ENCODE measurements at regions not wholly inside any gene's neighbourhood (a gene's known extent, or its start where the extent isn't known, plus 50 kb on each side); places are given as distances from the start of the nearest gene placed in this dataset.

- no peak overlapping the region for H3K9ac ChIP-seq (ENCODE audit: low read depth, low read length)
- H3K4me3 ChIP-seq (ENCODE audit: low read depth, low read length): no peak overlapping the region
- no peaks in the 10 kb centered on the region for H3K36me3 ChIP-seq (ENCODE audit: control insufficient read depth, insufficient read depth, low read length)
- no peaks in the 10 kb centered on the region for H3K4me1 ChIP-seq (ENCODE audit: control insufficient read depth, insufficient read depth, low read length)
- no peak overlapping the region for H3K27ac ChIP-seq (ENCODE audit: low read depth, low read length)
- H3K9me3 ChIP-seq (ENCODE audit: control insufficient read depth, insufficient read depth, low read length): peaks cover 10% of the 10 kb centered on the region; the same call in 1 of the 2 replicates
- no peaks in the 10 kb centered on the region for H3K27me3 ChIP-seq (ENCODE audit: control insufficient read depth, insufficient read depth, low read length)
Measured at GRCh38 chr17:5785338-5785737, 201.0 kb upstream of the NLRP1 start.

DNA sequence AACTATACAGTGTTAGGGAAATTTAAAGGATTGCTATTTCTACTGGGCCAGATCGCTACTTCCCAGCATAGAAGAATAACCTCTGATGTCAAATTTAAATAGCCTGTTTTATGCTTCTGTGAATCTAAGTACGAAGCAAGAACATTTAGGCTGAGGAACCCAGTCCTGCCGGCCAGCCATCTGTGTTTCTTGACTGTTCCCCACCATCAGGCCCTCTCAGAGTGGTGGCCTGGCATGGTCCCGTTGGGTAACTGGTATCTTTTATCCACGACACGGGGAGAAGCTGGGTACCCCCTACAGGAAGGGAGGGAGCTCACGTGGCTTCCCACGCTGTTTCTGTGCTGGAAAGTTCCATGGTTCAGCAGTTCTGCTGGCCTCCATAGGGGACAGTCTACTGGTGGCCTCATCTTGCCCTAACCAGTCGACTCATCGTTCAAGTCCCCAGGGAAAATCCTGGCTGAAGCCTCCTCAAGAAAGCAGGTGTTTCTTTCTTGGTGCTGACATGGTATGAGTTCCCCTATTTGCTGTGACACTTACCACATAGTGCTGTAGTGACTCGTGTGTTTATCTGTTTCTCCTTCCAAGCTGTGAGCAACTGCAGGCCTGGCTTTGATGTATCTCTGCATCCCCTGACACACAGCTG, 201.7 kb upstream of the NLRP1 start:
- no peak overlapping the region for H3K4me3 ChIP-seq (ENCODE audit: low read depth, low read length)
- H3K9me3 ChIP-seq (ENCODE audit: control insufficient read depth, insufficient read depth, low read length): peaks cover 10% of the 10 kb centered on the region; the same call in 1 of the 2 replicates
- no peaks in the 10 kb centered on the region for H3K36me3 ChIP-seq (ENCODE audit: control insufficient read depth, insufficient read depth, low read length)
- no peaks in the 10 kb centered on the region for H3K4me1 ChIP-seq (ENCODE audit: control insufficient read depth, insufficient read depth, low read length)
- H3K27me3 ChIP-seq (ENCODE audit: control insufficient read depth, insufficient read depth, low read length): no peaks in the 10 kb centered on the region
- no peak overlapping the region for H3K9ac ChIP-seq (ENCODE audit: low read depth, low read length)
- H3K27ac ChIP-seq (ENCODE audit: low read depth, low read length): no peak overlapping the region

GRCh38 chr17:5786510-5786875, 202.2 kb upstream of the NLRP1 start:
- Histone ChIP-seq H3K27ac (ENCODE audit: low read depth, low read length) (no peak overlapping the region), H3K4me3 (ENCODE audit: low read depth, low read length) (no peak overlapping the region), H3K9ac (ENCODE audit: low read depth, low read length) (no peak overlapping the region), H3K27me3 (ENCODE audit: control insufficient read depth, insufficient read depth, low read length) (no peaks in the 10 kb centered on the region), H3K9me3 (ENCODE audit: control insufficient read depth, insufficient read depth, low read length) (peaks cover 10% of the 10 kb centered on the region; the same call in 1 of the 2 replicates), H3K4me1 (ENCODE audit: control insufficient read depth, insufficient read depth, low read length) (no peaks in the 10 kb centered on the region), H3K36me3 (ENCODE audit: control insufficient read depth, insufficient read depth, low read length) (no peaks in the 10 kb centered on the region)

- no peak overlapping the region for H3K9ac ChIP-seq (ENCODE audit: low read depth, low read length)
- H3K27me3 ChIP-seq (ENCODE audit: control insufficient read depth, insufficient read depth, low read length): no peaks in the 10 kb centered on the region
- no peak overlapping the region for H3K27ac ChIP-seq (ENCODE audit: low read depth, low read length)
- no peaks in the 10 kb centered on the region for H3K36me3 ChIP-seq (ENCODE audit: control insufficient read depth, insufficient read depth, low read length)
- H3K9me3 ChIP-seq (ENCODE audit: control insufficient read depth, insufficient read depth, low read length): peaks cover 19% of the 10 kb centered on the region
- no peaks in the 10 kb centered on the region for H3K4me1 ChIP-seq (ENCODE audit: control insufficient read depth, insufficient read depth, low read length)
- H3K4me3 ChIP-seq (ENCODE audit: low read depth, low read length): no peak overlapping the region
Measured at GRCh38 chr17:5788266-5788900, 204.1 kb upstream of the NLRP1 start.

GRCh38 chr17:5789528-5789927, 205.2 kb upstream of the NLRP1 start:
- H3K9ac ChIP-seq (ENCODE audit: low read depth, low read length): no peak overlapping the region
- no peaks in the 10 kb centered on the region for H3K4me1 ChIP-seq (ENCODE audit: control insufficient read depth, insufficient read depth, low read length)
- no peak overlapping the region for H3K27ac ChIP-seq (ENCODE audit: low read depth, low read length)
- no peaks in the 10 kb centered on the region for H3K27me3 ChIP-seq (ENCODE audit: control insufficient read depth, insufficient read depth, low read length)
- H3K36me3 ChIP-seq (ENCODE audit: control insufficient read depth, insufficient read depth, low read length): no peaks in the 10 kb centered on the region
- H3K4me3 ChIP-seq (ENCODE audit: low read depth, low read length): no peak overlapping the region
- peaks cover 13% of the 10 kb centered on the region for H3K9me3 ChIP-seq (ENCODE audit: control insufficient read depth, insufficient read depth, low read length)

DNA sequence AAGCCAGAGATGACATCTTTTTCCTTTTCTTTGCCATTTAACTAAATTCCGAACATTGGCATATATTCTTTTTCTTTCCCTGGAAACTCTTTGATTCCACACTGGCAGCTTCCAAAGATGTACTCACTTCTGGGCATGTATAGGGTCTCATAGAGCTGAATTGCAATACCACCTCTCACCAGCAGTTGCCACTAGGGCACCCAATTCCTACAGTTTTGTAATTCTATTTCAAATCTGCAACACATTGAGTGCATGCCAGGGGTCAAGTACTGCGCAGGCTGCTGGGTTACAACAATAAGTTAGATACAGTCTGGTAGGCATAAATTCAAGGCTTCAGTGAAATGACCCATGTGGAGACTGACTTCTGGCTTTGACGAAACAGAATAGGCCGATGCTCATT, 208.8 kb upstream of the NLRP1 start:
- H3K9me3 ChIP-seq (ENCODE audit: control insufficient read depth, insufficient read depth, low read length): peaks cover 13% of the 10 kb centered on the region
- no peaks in the 10 kb centered on the region for H3K27me3 ChIP-seq (ENCODE audit: control insufficient read depth, insufficient read depth, low read length)
- no peaks in the 10 kb centered on the region for H3K36me3 ChIP-seq (ENCODE audit: control insufficient read depth, insufficient read depth, low read length)
- H3K4me3 ChIP-seq (ENCODE audit: low read depth, low read length): peak overlapping the region; percentile 6; the same call in 1 of the 2 replicates
- no peak overlapping the region for H3K27ac ChIP-seq (ENCODE audit: low read depth, low read length)
- H3K4me1 ChIP-seq (ENCODE audit: control insufficient read depth, insufficient read depth, low read length): peaks cover 15% of the 10 kb centered on the region
- no peak overlapping the region for H3K9ac ChIP-seq (ENCODE audit: low read depth, low read length)

GRCh38 chr17:5793899-5794298, 209.6 kb upstream of the NLRP1 start:
- Histone ChIP-seq H3K36me3 (ENCODE audit: control insufficient read depth, insufficient read depth, low read length) (no peaks in the 10 kb centered on the region), H3K9ac (ENCODE audit: low read depth, low read length) (no peak overlapping the region), H3K4me3 (ENCODE audit: low read depth, low read length) (no peak overlapping the region), H3K27me3 (ENCODE audit: control insufficient read depth, insufficient read depth, low read length) (no peaks in the 10 kb centered on the region), H3K4me1 (ENCODE audit: control insufficient read depth, insufficient read depth, low read length) (peaks cover 22% of the 10 kb centered on the region), H3K9me3 (ENCODE audit: control insufficient read depth, insufficient read depth, low read length) (peaks cover 13% of the 10 kb centered on the region), H3K27ac (ENCODE audit: low read depth, low read length) (no peak overlapping the region)

GRCh38 chr17:5794385-5794784, 210.1 kb upstream of the NLRP1 start:
- no peaks in the 10 kb centered on the region for H3K36me3 ChIP-seq (ENCODE audit: control insufficient read depth, insufficient read depth, low read length)
- no peak overlapping the region for H3K27ac ChIP-seq (ENCODE audit: low read depth, low read length)
- H3K27me3 ChIP-seq (ENCODE audit: control insufficient read depth, insufficient read depth, low read length): no peaks in the 10 kb centered on the region
- no peak overlapping the region for H3K4me3 ChIP-seq (ENCODE audit: low read depth, low read length)
- peaks cover 13% of the 10 kb centered on the region for H3K9me3 ChIP-seq (ENCODE audit: control insufficient read depth, insufficient read depth, low read length)
- H3K9ac ChIP-seq (ENCODE audit: low read depth, low read length): no peak overlapping the region
- H3K4me1 ChIP-seq (ENCODE audit: control insufficient read depth, insufficient read depth, low read length): peaks cover 23% of the 10 kb centered on the region

DNA sequence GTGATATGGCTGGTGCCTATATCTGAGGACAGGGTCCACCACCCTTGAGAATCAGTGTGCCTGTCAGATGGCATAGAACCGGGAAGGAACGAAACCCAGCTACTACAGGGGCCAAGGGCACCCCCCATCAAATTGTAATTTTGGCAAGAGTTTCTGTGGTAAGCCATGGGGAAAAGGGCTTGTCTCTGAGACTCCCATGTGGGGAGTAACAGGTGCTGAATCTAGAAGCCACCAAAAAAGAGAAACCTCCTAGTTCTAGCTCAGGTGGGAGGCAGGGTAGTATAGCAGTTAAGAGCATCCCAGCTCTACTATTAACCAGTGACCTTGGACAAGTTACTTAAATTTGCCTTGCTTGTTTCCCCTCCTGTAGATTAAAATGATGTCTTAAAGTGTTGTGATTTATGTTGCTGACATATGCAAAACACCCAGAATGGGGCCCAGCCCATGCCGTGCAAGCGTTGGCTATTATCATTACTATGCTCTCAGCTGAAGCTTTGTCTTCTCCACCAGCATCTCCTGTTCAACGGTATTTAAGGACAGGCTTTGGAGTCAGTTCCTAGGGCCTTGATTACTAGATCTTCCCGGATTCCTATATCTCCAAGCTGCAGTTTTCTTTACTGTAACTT, 210.7 kb upstream of the NLRP1 start:
- Histone ChIP-seq H3K9ac (ENCODE audit: low read depth, low read length) (no peak overlapping the region), H3K4me3 (ENCODE audit: low read depth, low read length) (no peak overlapping the region), H3K9me3 (ENCODE audit: control insufficient read depth, insufficient read depth, low read length) (peaks cover 13% of the 10 kb centered on the region), H3K27ac (ENCODE audit: low read depth, low read length) (no peak overlapping the region), H3K36me3 (ENCODE audit: control insufficient read depth, insufficient read depth, low read length) (no peaks in the 10 kb centered on the region), H3K27me3 (ENCODE audit: control insufficient read depth, insufficient read depth, low read length) (no peaks in the 10 kb centered on the region), H3K4me1 (ENCODE audit: control insufficient read depth, insufficient read depth, low read length) (peaks cover 25% of the 10 kb centered on the region)

- peaks cover 33% of the 10 kb centered on the region for H3K4me1 ChIP-seq (ENCODE audit: control insufficient read depth, insufficient read depth, low read length)
- no peak overlapping the region for H3K27ac ChIP-seq (ENCODE audit: low read depth, low read length)
- H3K36me3 ChIP-seq (ENCODE audit: control insufficient read depth, insufficient read depth, low read length): no peaks in the 10 kb centered on the region
- no peaks in the 10 kb centered on the region for H3K27me3 ChIP-seq (ENCODE audit: control insufficient read depth, insufficient read depth, low read length)
- peaks cover 8% of the 10 kb centered on the region for H3K9me3 ChIP-seq (ENCODE audit: control insufficient read depth, insufficient read depth, low read length)
- H3K4me3 ChIP-seq (ENCODE audit: low read depth, low read length): no peak overlapping the region
- H3K9ac ChIP-seq (ENCODE audit: low read depth, low read length): no peak overlapping the region
Measured at GRCh38 chr17:5797447-5798050, 213.2 kb upstream of the NLRP1 start.

DNA sequence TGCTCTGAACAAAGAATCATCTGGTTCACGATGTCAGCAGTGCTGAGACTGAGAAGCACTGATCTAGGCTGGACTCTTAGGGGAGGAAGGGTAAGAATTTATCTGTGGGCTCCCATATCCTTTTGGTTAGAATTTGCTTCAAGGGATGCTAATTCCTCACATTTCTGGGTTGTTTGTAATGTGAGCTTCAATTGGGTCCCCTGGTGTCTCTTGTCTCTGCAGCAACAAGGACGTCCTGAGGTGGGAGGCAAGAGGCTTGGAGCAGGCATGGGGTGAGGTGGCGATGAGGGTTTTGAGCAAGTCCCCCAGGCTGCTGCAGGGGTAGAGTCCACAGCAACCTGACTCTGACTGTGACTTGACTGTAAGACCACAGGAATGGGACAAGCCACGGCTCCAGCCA, 213.8 kb upstream of the NLRP1 start:
- Histone ChIP-seq H3K4me1 (ENCODE audit: control insufficient read depth, insufficient read depth, low read length) (peaks cover 33% of the 10 kb centered on the region), H3K27ac (ENCODE audit: low read depth, low read length) (no peak overlapping the region), H3K27me3 (ENCODE audit: control insufficient read depth, insufficient read depth, low read length) (no peaks in the 10 kb centered on the region), H3K36me3 (ENCODE audit: control insufficient read depth, insufficient read depth, low read length) (no peaks in the 10 kb centered on the region), H3K9me3 (ENCODE audit: control insufficient read depth, insufficient read depth, low read length) (peaks cover 3% of the 10 kb centered on the region), H3K4me3 (ENCODE audit: low read depth, low read length) (no peak overlapping the region), H3K9ac (ENCODE audit: low read depth, low read length) (no peak overlapping the region)

Measured in HUES48 (cell line).